ENCODE measurements at regions not wholly inside any gene's neighbourhood (a gene's known extent, or its start where the extent isn't known, plus 50 kb on each side); places are given as distances from the start of the nearest gene placed in this dataset.

- peak; percentile 79 for DNase-seq (ENCODE audit: low spot score)
Observed at GRCh38 chr13:76711550-76712182, 174.5 kb downstream of the KCTD12 start.

GRCh38 chr13:76709851-76710250, 176.4 kb downstream of the KCTD12 start:
- no peak for DNase-seq (ENCODE audit: low spot score)

- no peak for DNase-seq (ENCODE audit: low spot score)
Observed at GRCh38 chr13:76708138-76708688, 178.0 kb downstream of the KCTD12 start.

- peak; percentile 14 for DNase-seq (ENCODE audit: low spot score)
Observed at GRCh38 chr13:76707360-76707759, 178.8 kb downstream of the KCTD12 start.

- no peak for DNase-seq (ENCODE audit: low spot score)
Observed at GRCh38 chr13:76703621-76704288, 182.4 kb downstream of the KCTD12 start.

GRCh38 chr13:76703216-76703615, 183.0 kb downstream of the KCTD12 start:
- DNase-seq (ENCODE audit: low spot score) = no peak

GRCh38 chr13:76697288-76697687, 188.9 kb downstream of the KCTD12 start:
- no peak for DNase-seq (ENCODE audit: low spot score)

- no peak for DNase-seq (ENCODE audit: low spot score)
Observed at GRCh38 chr13:76696370-76696769, 189.8 kb downstream of the KCTD12 start.

GRCh38 chr13:76693086-76693485, 193.1 kb downstream of the KCTD12 start:
- no peak for DNase-seq (ENCODE audit: low spot score)

- no peak for DNase-seq (ENCODE audit: low spot score)
Observed at GRCh38 chr13:76692346-76692745, 193.9 kb downstream of the KCTD12 start.

GRCh38 chr13:76690611-76691010, 195.6 kb downstream of the KCTD12 start:
- no peak for DNase-seq (ENCODE audit: low spot score)

- no peak for DNase-seq (ENCODE audit: low spot score)
Observed at GRCh38 chr13:76687467-76687866, 198.7 kb downstream of the KCTD12 start.

- DNase-seq (ENCODE audit: low spot score) = no peak
Observed at GRCh38 chr13:76685938-76686337, 200.3 kb downstream of the KCTD12 start.

GRCh38 chr13:76684336-76684735, 201.9 kb downstream of the KCTD12 start:
- DNase-seq (ENCODE audit: low spot score) = no peak

- no peak for DNase-seq (ENCODE audit: low spot score)
Observed at GRCh38 chr13:76683854-76684253, 202.4 kb downstream of the KCTD12 start.

- no peak for DNase-seq (ENCODE audit: low spot score)
Observed at GRCh38 chr13:76683168-76683567, 203.0 kb downstream of the KCTD12 start.

GRCh38 chr13:76680112-76680511, 206.1 kb downstream of the KCTD12 start:
- DNase-seq (ENCODE audit: low spot score) = no peak

- DNase-seq (ENCODE audit: low spot score) = no peak
Observed at GRCh38 chr13:76677043-76677442, 209.2 kb downstream of the KCTD12 start.

GRCh38 chr13:76672420-76672819, 213.8 kb downstream of the KCTD12 start:
- DNase-seq (ENCODE audit: low spot score) = peak; percentile 35

GRCh38 chr13:76668716-76669115, 217.5 kb downstream of the KCTD12 start:
- DNase-seq (ENCODE audit: low spot score) = no peak

- DNase-seq (ENCODE audit: low spot score) = no peak
Observed at GRCh38 chr13:76668141-76668540, 218.1 kb downstream of the KCTD12 start.

- peak; percentile 8 for DNase-seq (ENCODE audit: low spot score)
Observed at GRCh38 chr13:76667551-76667950, 218.7 kb downstream of the KCTD12 start.

- no peak for DNase-seq (ENCODE audit: low spot score)
Observed at GRCh38 chr13:76663592-76664335, 222.4 kb downstream of the KCTD12 start.
